Activated CD8-positive, alpha-beta T cell treated with anti-CD3 and anti-CD28 coated beads, Interleukin-2, amount 10 ng/mL, durations not matched to agents 7 days and 5 days (primary cell): ENCODE measurements at regions not wholly inside any gene's neighbourhood (a gene's known extent, or its start where the extent isn't known, plus 50 kb on each side); places are given as distances from the start of the nearest gene placed in this dataset.

Experiments used
- ATAC-seq: fragments of 150-1000 bp; cut with Tn5 transposase; one replicate; pipeline ENCODE4 v1.10.0; 2021; ENCODE audit warnings: moderate library complexity
- CTCF ChIA-PET: fragments of 350-600 bp; sonication (Branson Sonifier 250); formaldehyde crosslinking; loops from one replicate; lab custom pipeline; 2021; ENCODE audit warnings: antibody characterized with exemption; lab: Charles Lee
- POLR2A ChIA-PET: fragments of 350-600 bp; sonication (Branson Sonifier 250); formaldehyde crosslinking; loops from one replicate; lab custom pipeline; 2021; ENCODE audit warnings: antibody characterized with exemption; lab: Charles Lee
- DNase-seq: peaks from one replicate; pipeline ENCODE4 v3.0.0-alpha.2; 2020
- H3K27ac Mint-ChIP-seq: one replicate; pipeline ENCODE4 v1.8.0; 2021; ENCODE audit warnings: mild to moderate bottlenecking, mixed read lengths
- H3K27me3 Mint-ChIP-seq: one replicate; pipeline ENCODE4 v1.8.0; 2021; ENCODE audit warnings: low read depth, mixed read lengths
- H3K36me3 Mint-ChIP-seq: one replicate; pipeline ENCODE4 v1.8.0; 2021; ENCODE audit warnings: low read depth, mixed read lengths
- H3K4me1 Mint-ChIP-seq: one replicate; pipeline ENCODE4 v1.8.0; 2021; ENCODE audit warnings: low read depth, mixed read lengths
- H3K4me3 Mint-ChIP-seq: one replicate; pipeline ENCODE4 v1.8.0; 2021; ENCODE audit warnings: mild to moderate bottlenecking, mixed read lengths
- H3K9me3 Mint-ChIP-seq: one replicate; pipeline ENCODE4 v1.8.0; 2022; ENCODE audit warnings: mixed read lengths; ENCODE audit not compliant: insufficient read depth

DNA sequence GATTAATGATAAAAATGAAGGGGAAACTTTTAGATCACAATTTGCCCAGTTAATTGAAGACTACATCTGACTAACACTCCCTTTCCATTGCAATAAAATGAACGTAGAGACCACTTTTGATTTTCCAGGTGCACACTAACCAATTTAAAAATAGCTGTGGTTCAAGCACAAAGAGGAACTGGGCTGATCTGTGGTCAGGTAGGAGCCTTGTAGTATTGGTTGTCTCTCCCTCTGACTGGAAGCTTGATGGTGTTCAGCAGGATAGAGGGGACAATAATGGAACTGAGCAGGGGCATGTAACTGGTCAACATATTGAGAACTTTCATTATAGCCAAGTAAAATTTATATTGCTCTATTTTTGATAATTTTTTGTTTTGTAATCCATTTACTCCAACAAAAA lies 886.8 kb upstream of the SEMA6A start:
- Mint-ChIP-seq H3K36me3 (no peaks in the 10 kb centered on the region), H3K27me3 (no peaks in the 10 kb centered on the region), H3K27ac (no peak overlapping the region), H3K4me3 (no peak overlapping the region), H3K9me3 (no peaks in the 10 kb centered on the region), H3K4me1 (no peaks in the 10 kb centered on the region)
- POLR2A ChIA-PET, result no interaction called here
- ATAC-seq (no peak), DNase-seq (no peak)
- CTCF ChIA-PET, result no interaction called here

DNA sequence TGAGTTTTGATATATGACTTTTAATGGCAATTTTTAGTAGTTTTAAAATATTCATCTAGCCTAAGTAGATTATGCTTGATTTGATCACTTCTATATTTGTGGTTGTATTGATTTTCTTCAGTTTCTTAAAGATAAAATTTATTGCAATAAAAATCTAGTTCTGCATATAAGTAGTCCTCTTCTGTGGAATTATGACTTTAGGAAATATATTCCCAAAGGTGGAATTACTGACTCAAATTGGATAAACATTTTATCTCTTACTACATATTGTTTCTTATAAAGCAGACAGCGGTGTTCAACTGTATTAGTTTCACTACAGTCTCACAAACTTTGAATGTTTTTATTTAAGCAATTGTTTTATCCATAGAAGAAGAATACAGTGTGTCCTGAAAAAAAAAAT lies 883.0 kb upstream of the SEMA6A start:
- POLR2A ChIA-PET, result no interaction called here
- CTCF ChIA-PET, result no interaction called here
- ATAC-seq, result no peak

DNA sequence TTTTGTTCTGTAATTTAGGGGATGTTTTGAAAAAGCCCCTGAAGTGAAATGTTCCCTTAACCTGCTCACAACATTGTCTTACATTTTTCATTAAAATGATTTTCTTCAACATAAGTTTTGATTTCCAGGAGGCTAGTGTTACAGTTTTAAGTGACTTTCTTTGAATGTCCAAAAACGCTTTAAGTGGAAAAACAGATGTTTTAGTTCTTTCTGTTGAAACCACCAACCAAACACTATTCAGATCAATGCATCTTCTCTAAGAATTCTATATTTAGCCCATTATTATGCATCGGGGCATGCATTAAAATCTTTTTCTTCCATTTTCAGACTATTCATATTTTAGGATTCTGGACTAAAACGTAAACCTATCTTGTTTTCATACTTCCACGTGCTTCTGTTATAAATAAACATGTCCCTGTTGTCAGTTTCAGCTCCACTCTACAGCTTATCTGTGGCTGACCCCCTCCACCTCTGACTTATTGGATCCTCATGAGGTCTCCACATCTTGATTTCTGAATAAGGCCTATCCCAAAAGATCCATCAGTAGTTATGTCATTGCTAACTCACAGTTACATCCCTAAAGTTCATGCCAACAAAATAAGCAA lies 882.3 kb upstream of the SEMA6A start:
- Mint-ChIP-seq H3K27me3 (no peaks in the 10 kb centered on the region), H3K4me1 (peaks cover 3% of the 10 kb centered on the region), H3K4me3 (no peak overlapping the region), H3K9me3 (no peaks in the 10 kb centered on the region), H3K27ac (no peak overlapping the region), H3K36me3 (no peaks in the 10 kb centered on the region)
- DNase-seq (no peak), ATAC-seq (no peak)
- POLR2A ChIA-PET, result no interaction called here
- CTCF ChIA-PET, result no interaction called here

More for the DNA sequence above, 883.0 kb upstream of the SEMA6A start:
- H3K36me3 Mint-ChIP-seq, result no peaks in the 10 kb centered on the region
- H3K4me1 Mint-ChIP-seq, result peaks cover 3% of the 10 kb centered on the region
- no peak overlapping the region for H3K27ac Mint-ChIP-seq
- no peaks in the 10 kb centered on the region for H3K27me3 Mint-ChIP-seq
- no peak for DNase-seq
- H3K9me3 Mint-ChIP-seq, result no peaks in the 10 kb centered on the region
- no peak overlapping the region for H3K4me3 Mint-ChIP-seq

DNA sequence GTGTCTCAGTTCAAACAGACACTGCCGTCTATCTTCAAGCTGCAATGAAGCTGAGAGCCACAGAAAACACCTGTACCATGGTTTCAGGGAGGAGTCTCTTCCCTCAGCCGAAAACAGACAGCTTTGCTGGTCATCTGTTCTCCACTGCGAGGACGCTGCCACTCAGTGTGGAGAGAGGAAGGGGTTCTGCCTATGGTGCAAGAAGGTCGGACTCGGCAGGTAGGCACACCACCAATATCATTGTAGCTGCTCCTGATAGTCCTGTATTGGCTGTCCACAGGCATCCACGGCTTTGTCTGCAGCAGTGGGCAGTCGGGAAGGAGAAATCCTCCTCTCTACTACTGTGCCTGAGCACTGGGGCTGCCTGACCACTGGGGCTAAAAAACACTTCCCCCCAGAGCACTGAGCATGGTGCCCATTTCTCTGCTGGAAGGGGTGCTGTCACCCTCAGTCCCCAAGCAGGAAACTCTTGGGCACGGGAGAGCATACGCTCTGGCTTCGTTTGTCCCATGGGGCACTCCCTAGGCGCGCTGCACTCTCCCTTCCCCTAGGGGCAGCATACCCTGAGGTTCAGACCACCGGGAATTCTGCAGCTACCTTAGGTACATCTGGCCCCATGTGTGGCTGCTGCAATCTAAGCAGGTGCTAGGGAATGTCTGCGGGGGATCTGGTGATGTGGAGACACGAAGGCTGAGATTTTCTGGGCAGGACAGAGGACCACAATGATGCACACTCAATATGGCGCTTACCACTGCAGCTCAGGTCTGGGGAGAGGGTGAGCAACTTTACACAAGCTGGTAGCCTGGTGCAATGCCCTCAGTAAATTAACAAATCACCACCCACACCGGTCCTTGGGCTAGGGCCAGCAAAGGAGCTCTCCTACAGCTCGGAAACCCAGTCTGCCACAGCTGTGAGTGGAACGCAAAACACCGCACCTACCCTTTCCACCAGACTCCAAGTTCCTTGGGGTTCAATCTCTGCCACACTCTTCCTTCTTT lies 880.9 kb upstream of the SEMA6A start:
- Mint-ChIP-seq H3K27ac (no peak overlapping the region), H3K27me3 (no peaks in the 10 kb centered on the region), H3K4me3 (peak overlapping the region; percentile 34), H3K36me3 (no peaks in the 10 kb centered on the region), H3K4me1 (peaks cover 3% of the 10 kb centered on the region), H3K9me3 (no peaks in the 10 kb centered on the region)
- POLR2A ChIA-PET, result no interaction called here
- DNase-seq, result no peak
- ATAC-seq, result peak; percentile 36
- CTCF ChIA-PET, result interaction anchor here (0.8 to 2.4 kb wide), 16 partner anchors 12 to 1501 kb away, joined by 3 to 14 read pairs (median 4); no protein-coding TSS in a partner anchor

DNA sequence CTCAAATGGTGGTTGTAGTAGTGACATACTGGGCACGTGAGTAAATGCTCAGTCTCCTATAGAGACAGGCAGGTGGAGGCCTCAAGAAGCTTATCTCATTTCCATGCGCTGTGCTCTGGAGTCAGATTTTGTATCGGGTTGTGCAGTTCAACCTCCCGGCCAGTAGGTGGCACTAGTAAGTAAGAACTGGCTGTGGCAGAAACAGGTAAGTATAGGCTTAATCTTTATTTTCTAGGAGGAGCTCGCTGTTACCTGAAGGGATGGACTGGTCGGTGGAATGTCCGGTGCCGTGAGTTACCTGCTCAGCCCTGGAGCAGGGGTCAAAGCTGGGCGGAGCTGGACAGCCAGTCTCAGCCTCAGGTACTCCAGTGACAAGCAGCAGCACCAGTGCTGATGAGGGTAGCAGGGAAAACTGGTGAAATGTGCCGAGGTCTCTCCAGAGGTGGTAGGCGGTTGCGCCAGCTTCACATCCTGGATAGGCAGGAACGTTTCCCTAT lies 880.1 kb upstream of the SEMA6A start:
- no peaks in the 10 kb centered on the region for H3K36me3 Mint-ChIP-seq
- peaks cover 3% of the 10 kb centered on the region for H3K4me1 Mint-ChIP-seq
- no peaks in the 10 kb centered on the region for H3K27me3 Mint-ChIP-seq
- ChIA-PET CTCF (interaction anchor here (0.7 to 2.4 kb wide), 17 partner anchors 11 to 1502 kb away, joined by 3 to 14 read pairs (median 3); no protein-coding TSS in a partner anchor), POLR2A (no interaction called here)
- DNase-seq (peak; percentile 56), ATAC-seq (peak; percentile 86)
- H3K27ac Mint-ChIP-seq, result no peak overlapping the region
- H3K4me3 Mint-ChIP-seq, result peak overlapping the region; percentile 34
- no peaks in the 10 kb centered on the region for H3K9me3 Mint-ChIP-seq

DNA sequence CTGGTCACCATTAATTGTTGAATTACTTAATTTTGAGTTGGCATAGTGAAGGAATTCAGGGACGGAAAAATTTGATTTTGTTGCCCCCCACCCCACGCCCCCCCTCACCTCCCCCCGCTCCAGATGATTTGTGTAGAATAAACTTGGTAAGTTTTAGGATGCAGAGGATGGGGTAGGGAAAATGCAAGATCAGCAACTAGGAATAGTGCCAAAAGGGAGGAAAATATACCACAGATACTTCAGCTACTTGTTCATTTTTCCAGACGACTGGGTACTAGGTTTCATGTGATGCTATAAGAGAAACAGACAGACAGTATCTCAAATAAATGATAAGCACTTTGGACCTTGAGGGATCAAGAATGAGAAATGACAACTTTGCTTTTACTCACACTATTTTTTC lies 862.2 kb upstream of the SEMA6A start:
- ATAC-seq (no peak), DNase-seq (no peak)
- Mint-ChIP-seq H3K9me3 (no peaks in the 10 kb centered on the region), H3K4me1 (no peaks in the 10 kb centered on the region), H3K27me3 (no peaks in the 10 kb centered on the region), H3K36me3 (no peaks in the 10 kb centered on the region), H3K27ac (no peak overlapping the region), H3K4me3 (no peak overlapping the region)
- POLR2A ChIA-PET, result no interaction called here
- CTCF ChIA-PET, result no interaction called here

DNA sequence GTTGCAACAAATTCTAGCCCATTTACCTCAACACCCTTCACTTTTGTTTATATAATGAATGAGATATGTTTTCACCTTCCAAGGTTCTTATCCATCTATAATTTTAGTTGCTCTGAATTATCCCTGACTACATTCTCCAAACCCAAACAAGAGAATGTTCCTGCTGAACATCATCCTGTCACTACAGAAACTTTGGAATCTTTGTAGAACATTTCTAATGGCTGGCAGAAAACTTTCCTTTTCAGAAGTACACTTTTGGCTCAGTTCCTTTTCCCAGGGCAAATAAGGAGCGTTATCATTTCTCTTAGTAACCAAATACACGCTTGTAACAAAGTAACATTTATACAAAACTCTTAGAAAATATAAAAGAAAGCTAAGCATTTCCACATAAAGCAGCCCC lies 860.6 kb upstream of the SEMA6A start:
- no peak for ATAC-seq
- CTCF ChIA-PET, result interaction anchor here (1.4 kb wide), 1 partner anchor 20 kb away, joined by 4 read pairs; no protein-coding TSS in a partner anchor
- DNase-seq, result no peak
- POLR2A ChIA-PET, result no interaction called here
- no peak overlapping the region for H3K4me3 Mint-ChIP-seq
- no peaks in the 10 kb centered on the region for H3K36me3 Mint-ChIP-seq
- no peaks in the 10 kb centered on the region for H3K27me3 Mint-ChIP-seq
- H3K27ac Mint-ChIP-seq, result no peak overlapping the region
- H3K4me1 Mint-ChIP-seq, result no peaks in the 10 kb centered on the region
- no peaks in the 10 kb centered on the region for H3K9me3 Mint-ChIP-seq

DNA sequence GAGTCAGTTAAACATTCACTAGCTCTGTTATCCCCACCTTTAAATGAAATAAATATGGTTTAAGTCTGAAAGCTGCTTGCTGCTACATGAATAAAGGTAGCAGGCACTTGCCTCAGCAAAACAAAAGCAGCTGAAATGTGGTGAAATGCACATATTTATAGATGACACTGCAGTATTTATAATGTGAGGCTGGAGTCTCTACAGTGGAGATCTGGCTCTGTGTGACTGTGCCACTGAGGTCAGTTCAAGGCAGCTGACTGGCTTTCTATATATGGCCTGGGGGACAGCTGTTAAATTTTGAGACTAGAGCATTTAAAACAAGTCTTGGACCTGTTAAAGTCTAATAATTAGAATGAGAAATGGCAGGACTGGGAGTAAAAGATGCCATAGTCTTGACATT lies 859.6 kb upstream of the SEMA6A start:
- no peaks in the 10 kb centered on the region for H3K27me3 Mint-ChIP-seq
- H3K4me3 Mint-ChIP-seq, result no peak overlapping the region
- no peak overlapping the region for H3K27ac Mint-ChIP-seq
- H3K4me1 Mint-ChIP-seq, result no peaks in the 10 kb centered on the region
- no peaks in the 10 kb centered on the region for H3K9me3 Mint-ChIP-seq
- no peaks in the 10 kb centered on the region for H3K36me3 Mint-ChIP-seq
- DNase-seq, result no peak
- ChIA-PET POLR2A (no interaction called here), CTCF (interaction anchor here (1.4 kb wide), 1 partner anchor 21 kb away, joined by 4 read pairs; no protein-coding TSS in a partner anchor)
- no peak for ATAC-seq

DNA sequence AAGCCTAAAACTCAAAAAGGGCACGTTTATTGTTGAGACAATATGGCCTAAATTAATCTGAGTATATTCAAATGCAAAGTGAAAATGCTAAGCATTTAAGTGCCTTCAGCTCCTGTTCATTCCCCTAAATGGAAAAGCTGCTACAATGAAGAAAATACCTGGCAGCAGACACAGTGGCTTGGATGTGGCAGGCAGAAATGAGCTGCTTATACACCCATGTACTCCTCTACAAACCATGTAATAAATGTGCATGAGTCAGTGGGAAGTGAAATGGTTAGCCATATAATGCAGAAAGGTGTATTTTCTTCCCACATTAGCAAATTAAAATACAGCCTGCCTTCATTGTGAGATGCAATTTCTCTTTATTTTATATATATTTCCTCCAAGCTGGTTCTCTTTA lies 859.2 kb upstream of the SEMA6A start:
- no peak overlapping the region for H3K4me3 Mint-ChIP-seq
- no peak for ATAC-seq
- ChIA-PET POLR2A (no interaction called here), CTCF (interaction anchor here (1.4 kb wide), 1 partner anchor 21 kb away, joined by 4 read pairs; no protein-coding TSS in a partner anchor)
- no peak overlapping the region for H3K27ac Mint-ChIP-seq
- H3K27me3 Mint-ChIP-seq, result no peaks in the 10 kb centered on the region
- DNase-seq, result no peak
- H3K36me3 Mint-ChIP-seq, result no peaks in the 10 kb centered on the region
- no peaks in the 10 kb centered on the region for H3K4me1 Mint-ChIP-seq
- H3K9me3 Mint-ChIP-seq, result no peaks in the 10 kb centered on the region

DNA sequence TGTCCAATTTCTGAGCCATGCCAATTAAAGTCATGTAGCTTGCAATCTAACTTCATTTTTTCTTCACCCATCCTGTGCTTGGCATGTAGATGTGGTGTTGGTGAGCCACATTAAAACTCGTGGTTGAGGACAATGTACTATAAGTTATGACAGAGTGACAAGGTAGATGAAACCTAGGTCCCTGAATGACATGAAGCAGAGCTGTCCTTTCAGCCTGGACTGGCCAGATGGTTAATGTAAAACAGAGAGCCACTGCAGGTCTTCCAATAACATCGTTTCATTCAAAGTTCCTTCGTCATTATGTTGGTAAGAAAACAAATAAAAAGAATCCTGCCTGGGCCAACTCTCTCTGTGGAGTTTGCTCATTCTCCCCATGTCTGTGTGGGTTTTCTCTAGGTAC lies 856.5 kb upstream of the SEMA6A start:
- no peak overlapping the region for H3K27ac Mint-ChIP-seq
- POLR2A ChIA-PET, result no interaction called here
- no peaks in the 10 kb centered on the region for H3K9me3 Mint-ChIP-seq
- DNase-seq, result no peak
- no peaks in the 10 kb centered on the region for H3K36me3 Mint-ChIP-seq
- H3K27me3 Mint-ChIP-seq, result no peaks in the 10 kb centered on the region
- no peak overlapping the region for H3K4me3 Mint-ChIP-seq
- no peak for ATAC-seq
- CTCF ChIA-PET, result no interaction called here
- H3K4me1 Mint-ChIP-seq, result no peaks in the 10 kb centered on the region

DNA sequence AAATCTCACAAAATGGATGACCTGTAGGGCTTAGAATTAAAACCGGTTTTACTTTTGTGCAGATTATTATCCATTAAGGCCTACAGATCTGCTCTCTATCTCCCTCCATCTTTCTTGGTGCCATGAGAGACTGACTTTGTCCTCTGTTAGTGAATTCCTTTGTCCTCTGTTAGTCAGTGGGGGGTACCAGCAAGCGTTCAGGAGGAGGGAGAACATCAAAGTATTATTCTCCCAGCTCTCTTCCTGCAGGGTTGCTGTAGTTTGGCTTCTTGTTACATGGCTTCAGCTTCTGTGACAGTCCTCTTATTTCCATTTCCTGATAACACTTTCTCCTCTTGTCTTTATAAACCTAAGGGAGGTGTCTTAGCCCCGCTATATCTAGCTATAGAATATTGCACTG lies 850.5 kb upstream of the SEMA6A start:
- no peak for ATAC-seq
- H3K4me3 Mint-ChIP-seq, result no peak overlapping the region
- H3K36me3 Mint-ChIP-seq, result no peaks in the 10 kb centered on the region
- ChIA-PET POLR2A (no interaction called here), CTCF (no interaction called here)
- DNase-seq, result no peak
- H3K27ac Mint-ChIP-seq, result no peak overlapping the region
- no peaks in the 10 kb centered on the region for H3K4me1 Mint-ChIP-seq
- peaks cover 5% of the 10 kb centered on the region for H3K9me3 Mint-ChIP-seq
- H3K27me3 Mint-ChIP-seq, result no peaks in the 10 kb centered on the region

DNA sequence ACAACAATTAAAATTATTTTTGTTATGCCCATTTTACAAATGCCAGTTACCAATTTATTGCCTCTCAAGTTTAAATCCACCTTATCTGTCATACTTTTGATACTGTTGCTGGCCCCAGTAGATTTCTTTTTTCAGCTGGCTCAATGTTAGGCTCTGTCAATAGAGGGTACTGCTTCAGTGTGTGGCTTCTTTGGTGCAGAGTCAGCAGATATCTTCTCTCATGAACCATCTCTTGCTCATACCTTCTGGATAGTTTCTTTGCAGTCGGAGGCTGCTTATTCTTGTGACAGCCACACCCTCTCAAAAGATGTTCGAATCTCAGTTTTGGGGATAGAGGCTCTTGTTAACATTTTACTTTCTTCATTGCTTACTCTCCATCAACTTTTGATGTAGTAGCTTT lies 849.9 kb upstream of the SEMA6A start:
- Mint-ChIP-seq H3K4me1 (no peaks in the 10 kb centered on the region), H3K36me3 (no peaks in the 10 kb centered on the region), H3K27me3 (no peaks in the 10 kb centered on the region), H3K4me3 (no peak overlapping the region), H3K9me3 (peaks cover 5% of the 10 kb centered on the region), H3K27ac (no peak overlapping the region)
- no peak for ATAC-seq
- POLR2A ChIA-PET, result no interaction called here
- CTCF ChIA-PET, result no interaction called here
- no peak for DNase-seq
